BLaER1 treated with 17β-estradiol and CSF1 and Interleukin-3, amounts not matched to agents 10 nM and 100 nM (cell line): ENCODE measurements at regions not wholly inside any gene's neighbourhood (a gene's known extent, or its start where the extent isn't known, plus 50 kb on each side); places are given as distances from the start of the nearest gene placed in this dataset.

Experiments
- H3K27ac ChIP-seq, 11 experiments: shearing (Covaris generic); formaldehyde crosslinking; 2 replicates each; pipeline ENCODE4 v1.8.1; 2022
- H3K27me3 ChIP-seq, 11 experiments: shearing (Covaris generic); formaldehyde crosslinking; 2 replicates each; pipeline ENCODE4 v1.8.1; 2022
- H3K36me3 ChIP-seq, 11 experiments: shearing (Covaris generic); formaldehyde crosslinking; 2 replicates each; pipeline ENCODE4 v1.8.1; 2022
- H3K4me1 ChIP-seq, 10 experiments: shearing (Covaris generic); formaldehyde crosslinking; 2 replicates each; pipeline ENCODE4 v1.8.1; 2022
- H3K4me2 ChIP-seq, 11 experiments: shearing (Covaris generic); formaldehyde crosslinking; 2 replicates each; pipeline ENCODE4 v1.8.1; 2022
- H3K4me3 ChIP-seq, 10 experiments: shearing (Covaris generic); formaldehyde crosslinking; 2 replicates each; pipeline ENCODE4 v1.8.1; 2022
- H3K9ac ChIP-seq, 11 experiments: shearing (Covaris generic); formaldehyde crosslinking; 2 replicates each; pipeline ENCODE4 v1.8.1; 2022
- H3K9me3 ChIP-seq, 11 experiments: shearing (Covaris generic); formaldehyde crosslinking; replicated peaks in 1 of 11; 2 replicates each; pipeline ENCODE4 v1.8.1; 2022
- H4K20me1 ChIP-seq, 11 experiments: shearing (Covaris generic); formaldehyde crosslinking; 2 replicates each; pipeline ENCODE4 v1.8.1; 2022
- Cebpa-rat ChIP-seq, 11 experiments: shearing (Covaris generic); IDR thresholded peaks; 2 replicates each; pipeline ENCODE4 v1.8.1; 2022

- TF ChIP-seq Cebpa-rat (IDR thresholded peaks at IDR 0.05), result no peak
- H4K20me1 ChIP-seq, result no peaks in the 10 kb centered on the region
- no peaks in the 10 kb centered on the region for H3K27me3 ChIP-seq
- no peak overlapping the region for H3K9ac ChIP-seq
- 0 out of 22 replicates have a peak overlapping the region, but pooled peaks of 2 of the 11 experiments have one; percentile 41 to 49 for H3K4me2 ChIP-seq
- H3K9me3 ChIP-seq, result no peaks in the 10 kb centered on the region
- H3K27ac ChIP-seq, result no peak overlapping the region
- H3K4me3 ChIP-seq, result no peak overlapping the region
- H3K4me1 ChIP-seq, result peaks cover 0 to 18% (median 0%) of the 10 kb centered on the region in 10 experiments; a peak in 4 of 20 replicates
- no peaks in the 10 kb centered on the region for H3K36me3 ChIP-seq
These were observed 253.8 kb upstream of the PLXNA2 start for GRCh38 chr1:208497866-208498541.

DNA sequence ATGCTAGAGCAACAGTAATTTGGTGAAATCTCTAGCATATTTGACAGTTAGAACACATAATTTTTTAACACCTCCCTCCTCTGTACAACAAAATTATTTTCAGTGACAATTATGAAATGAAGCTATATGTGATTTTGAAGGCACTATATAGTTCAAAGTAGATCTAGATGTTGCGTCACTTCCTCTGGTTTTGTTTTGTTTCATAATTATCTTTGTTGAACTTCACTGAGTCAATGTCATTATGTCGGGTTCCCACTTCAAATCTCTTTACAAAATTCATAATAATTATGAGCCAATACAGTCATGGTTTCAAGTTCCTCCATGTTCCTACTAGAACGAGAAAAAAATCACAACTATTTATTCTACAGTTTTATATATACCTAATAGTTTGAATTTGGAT is 254.8 kb upstream of the PLXNA2 start:
- H3K27ac ChIP-seq, result no peak overlapping the region
- H4K20me1 ChIP-seq, result no peaks in the 10 kb centered on the region
- H3K4me3 ChIP-seq, result no peak overlapping the region
- no peak overlapping the region for H3K9ac ChIP-seq
- H3K4me2 ChIP-seq, result peak overlapping the region in 4 of 11 experiments; percentile 25 to 49 (median 36); a peak in 4 of 22 replicates
- no peaks in the 10 kb centered on the region for H3K36me3 ChIP-seq
- no peaks in the 10 kb centered on the region for H3K9me3 ChIP-seq
- TF ChIP-seq Cebpa-rat (IDR thresholded peaks at IDR 0.05), result peak in 2 of 11 experiments; percentile 55 to 57; a peak in 3 of 22 replicates
- no peaks in the 10 kb centered on the region for H3K27me3 ChIP-seq
- peaks cover 0 to 18% (median 0%) of the 10 kb centered on the region in 10 experiments; a peak in 4 of 20 replicates for H3K4me1 ChIP-seq

DNA sequence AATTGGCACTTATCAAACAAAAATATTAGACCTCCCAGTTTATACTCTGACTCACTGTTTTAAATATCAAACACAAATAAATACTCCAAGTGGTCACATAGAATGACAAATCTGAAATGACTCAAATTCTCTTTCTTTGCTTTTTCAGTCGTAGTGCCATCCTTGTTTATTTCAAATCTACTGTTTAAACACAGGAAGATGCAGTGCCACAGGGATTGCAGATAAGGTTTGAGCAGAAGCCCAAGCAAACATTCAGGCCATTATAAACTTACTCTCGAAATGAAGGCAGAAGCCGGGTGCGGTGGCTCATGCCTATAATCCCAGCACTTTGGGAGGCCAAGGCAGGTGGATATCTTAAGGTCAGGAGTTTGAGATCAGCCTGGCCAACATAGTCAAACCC is 255.4 kb upstream of the PLXNA2 start:
- no peaks in the 10 kb centered on the region for H4K20me1 ChIP-seq
- no peak for TF ChIP-seq Cebpa-rat (IDR thresholded peaks at IDR 0.05)

DNA sequence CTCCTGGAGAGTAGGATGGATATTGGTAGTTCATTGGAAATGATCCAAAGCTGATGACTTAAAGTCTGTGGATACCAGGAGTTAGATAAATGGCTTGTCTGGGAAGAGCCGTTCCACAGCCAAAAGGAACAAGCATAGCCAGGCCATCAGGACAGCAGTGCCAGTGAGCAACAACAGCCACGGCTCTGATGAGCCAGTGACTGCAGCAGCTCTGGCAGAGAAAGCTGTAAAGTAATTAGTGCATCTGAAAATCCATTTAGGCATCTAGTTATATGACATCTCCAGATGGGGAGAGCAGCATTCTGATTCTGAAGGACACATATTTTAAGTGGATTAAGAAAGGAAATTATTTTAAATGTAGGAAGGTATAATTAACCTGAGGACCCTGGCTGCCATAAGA is 256.2 kb upstream of the PLXNA2 start:
- H3K27me3 ChIP-seq, result no peaks in the 10 kb centered on the region
- H3K4me1 ChIP-seq, result peaks cover 0 to 23% (median 3%) of the 10 kb centered on the region in 10 experiments; a peak in 10 of 20 replicates
- no peak overlapping the region for H3K4me3 ChIP-seq
- H3K27ac ChIP-seq, result no peak overlapping the region
- no peaks in the 10 kb centered on the region for H3K36me3 ChIP-seq
- no peak overlapping the region for H3K9ac ChIP-seq
- no peaks in the 10 kb centered on the region for H4K20me1 ChIP-seq
- no peaks in the 10 kb centered on the region for H3K9me3 ChIP-seq
- TF ChIP-seq Cebpa-rat (IDR thresholded peaks at IDR 0.05), result no peak
- no peak overlapping the region for H3K4me2 ChIP-seq

More for the DNA sequence above, 255.4 kb upstream of the PLXNA2 start:
- Histone ChIP-seq H3K27ac (no peak overlapping the region; a peak in 1 of 22 replicates), H3K27me3 (no peaks in the 10 kb centered on the region), H3K9ac (no peak overlapping the region), H3K4me1 (peaks cover 0 to 18% (median 0%) of the 10 kb centered on the region in 10 experiments; a peak in 4 of 20 replicates), H3K9me3 (no peaks in the 10 kb centered on the region), H3K4me2 (no peak overlapping the region), H3K36me3 (no peaks in the 10 kb centered on the region), H3K4me3 (no peak overlapping the region)

GRCh38 chr1:208501542-208501941 is 257.4 kb upstream of the PLXNA2 start:
- Histone ChIP-seq H3K4me3 (no peak overlapping the region), H3K4me2 (no peak overlapping the region), H4K20me1 (no peaks in the 10 kb centered on the region), H3K27me3 (no peaks in the 10 kb centered on the region), H3K9ac (no peak overlapping the region), H3K4me1 (peaks cover 0 to 29% (median 8%) of the 10 kb centered on the region in 10 experiments; a peak in 12 of 20 replicates), H3K36me3 (no peaks in the 10 kb centered on the region), H3K9me3 (no peaks in the 10 kb centered on the region), H3K27ac (no peak overlapping the region)
- no peak for TF ChIP-seq Cebpa-rat (IDR thresholded peaks at IDR 0.05)

- no peaks in the 10 kb centered on the region for H4K20me1 ChIP-seq
- no peaks in the 10 kb centered on the region for H3K9me3 ChIP-seq
- H3K27ac ChIP-seq, result no peak overlapping the region
- no peaks in the 10 kb centered on the region for H3K27me3 ChIP-seq
- no peak overlapping the region for H3K4me3 ChIP-seq
- no peak overlapping the region for H3K4me2 ChIP-seq
- no peaks in the 10 kb centered on the region for H3K36me3 ChIP-seq
- TF ChIP-seq Cebpa-rat (IDR thresholded peaks at IDR 0.05), result no peak
- H3K9ac ChIP-seq, result no peak overlapping the region
- peaks cover 0 to 20% (median 8%) of the 10 kb centered on the region in 10 experiments; a peak in 12 of 20 replicates for H3K4me1 ChIP-seq
These were observed 259.6 kb upstream of the PLXNA2 start for GRCh38 chr1:208503787-208504186.

DNA sequence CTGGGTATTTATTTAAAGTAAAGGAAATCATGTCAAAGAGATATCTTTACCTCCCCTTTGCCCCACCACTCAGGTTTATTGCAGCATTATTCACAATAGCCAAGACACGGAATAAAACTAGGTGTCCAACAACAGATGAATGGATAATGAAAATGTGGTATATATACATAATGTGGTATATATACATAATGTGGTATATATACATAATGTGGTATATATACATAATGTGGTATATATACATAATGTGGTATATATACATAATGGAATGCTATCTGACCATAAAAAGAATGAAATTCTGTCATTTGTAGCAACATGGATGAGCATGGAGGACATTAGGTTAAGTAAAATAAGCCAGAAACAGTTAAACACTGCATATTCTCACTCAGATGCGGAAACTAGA is 262.6 kb upstream of the PLXNA2 start:
- no peak for TF ChIP-seq Cebpa-rat (IDR thresholded peaks at IDR 0.05)
- Histone ChIP-seq H3K9me3 (no peaks in the 10 kb centered on the region), H3K36me3 (no peaks in the 10 kb centered on the region), H4K20me1 (no peaks in the 10 kb centered on the region), H3K27ac (no peak overlapping the region), H3K4me3 (no peak overlapping the region), H3K4me1 (peaks cover 0 to 13% (median 8%) of the 10 kb centered on the region in 10 experiments; a peak in 11 of 20 replicates), H3K9ac (no peak overlapping the region), H3K4me2 (no peak overlapping the region), H3K27me3 (no peaks in the 10 kb centered on the region)

- Histone ChIP-seq H3K36me3 (no peaks in the 10 kb centered on the region), H3K4me2 (no peak overlapping the region), H3K27me3 (no peaks in the 10 kb centered on the region), H3K9ac (no peak overlapping the region), H3K4me3 (no peak overlapping the region), H3K4me1 (peaks cover 0 to 13% (median 8%) of the 10 kb centered on the region in 10 experiments; a peak in 11 of 20 replicates), H3K27ac (no peak overlapping the region), H4K20me1 (no peaks in the 10 kb centered on the region), H3K9me3 (no peaks in the 10 kb centered on the region)
- TF ChIP-seq Cebpa-rat (IDR thresholded peaks at IDR 0.05), result no peak
These were observed 264.9 kb upstream of the PLXNA2 start for GRCh38 chr1:208509072-208509471.

GRCh38 chr1:208510192-208510952 is 266.2 kb upstream of the PLXNA2 start:
- Histone ChIP-seq H3K9ac (no peak overlapping the region), H3K27ac (no peak overlapping the region), H3K36me3 (no peaks in the 10 kb centered on the region), H3K9me3 (peaks cover 0 to 5% (median 0%) of the 10 kb centered on the region in 11 experiments; a peak in 1 of 22 replicates), H4K20me1 (no peaks in the 10 kb centered on the region), H3K27me3 (no peaks in the 10 kb centered on the region), H3K4me1 (peaks cover 0 to 7% (median 5%) of the 10 kb centered on the region in 10 experiments; a peak in 11 of 20 replicates), H3K4me2 (no peak overlapping the region), H3K4me3 (no peak overlapping the region)
- no peak for TF ChIP-seq Cebpa-rat (IDR thresholded peaks at IDR 0.05)
